Activated naive CD8-positive, alpha-beta T cell treated with anti-CD3 and anti-CD28 coated beads, Interleukin-2, amount 10 ng/mL, durations not matched to agents 7 days and 5 days (primary cell): ENCODE measurements at regions not wholly inside any gene's neighbourhood (a gene's known extent, or its start where the extent isn't known, plus 50 kb on each side); places are given as distances from the start of the nearest gene placed in this dataset.
"Not testable (repeated sequence)": the region's sequence is repeated elsewhere in the genome, so short reads cannot be mapped to it uniquely, and the experiment has no call there.

ENCODE experiments used
- ATAC-seq: fragments of 150-1000 bp; cut with Tn5 transposase; one replicate; pipeline ENCODE4 v1.10.0; 2021; ENCODE audit warnings: low read depth, moderate library complexity
- POLR2A ChIA-PET: fragments of 350-600 bp; sonication (Branson Sonifier 250); formaldehyde crosslinking; loops from one replicate; lab custom pipeline; 2021; ENCODE audit warnings: antibody characterized with exemption; lab: Charles Lee
- DNase-seq: peaks from one replicate; pipeline ENCODE4 v3.0.0; 2021
- H3K27ac Mint-ChIP-seq: one replicate; pipeline ENCODE4 v1.8.0; 2022; ENCODE audit warnings: mild to moderate bottlenecking, mixed read lengths
- H3K27me3 Mint-ChIP-seq: one replicate; pipeline ENCODE4 v1.8.0; 2022; ENCODE audit warnings: mild to moderate bottlenecking, moderate library complexity, mixed read lengths
- H3K36me3 Mint-ChIP-seq: one replicate; pipeline ENCODE4 v1.8.0; 2021; ENCODE audit warnings: mild to moderate bottlenecking, mixed read lengths
- H3K4me1 Mint-ChIP-seq: one replicate; pipeline ENCODE4 v1.8.0; 2021; ENCODE audit warnings: mixed read lengths
- H3K4me3 Mint-ChIP-seq: one replicate; pipeline ENCODE4 v1.8.0; 2022; ENCODE audit warnings: mild to moderate bottlenecking, moderate library complexity, mixed read lengths
- H3K9me3 Mint-ChIP-seq: one replicate; pipeline ENCODE4 v1.8.0; 2021; ENCODE audit warnings: mixed read lengths

GRCh38 chr7:75201606-75202079 is 109.3 kb downstream of the GTF2IRD2B start:
- DNase-seq, H3K27ac Mint-ChIP-seq, H3K27me3 Mint-ChIP-seq, POLR2A ChIA-PET, ATAC-seq, H3K36me3 Mint-ChIP-seq, H3K4me3 Mint-ChIP-seq, H3K4me1 Mint-ChIP-seq, H3K9me3 Mint-ChIP-seq: not testable (repeated sequence)

GRCh38 chr7:75205367-75206085 is 113.1 kb downstream of the GTF2IRD2B start:
- H3K4me1 Mint-ChIP-seq, DNase-seq, H3K9me3 Mint-ChIP-seq, H3K4me3 Mint-ChIP-seq, POLR2A ChIA-PET, ATAC-seq, H3K36me3 Mint-ChIP-seq, H3K27ac Mint-ChIP-seq, H3K27me3 Mint-ChIP-seq: not testable (repeated sequence)

- H3K27me3 Mint-ChIP-seq, ATAC-seq, H3K9me3 Mint-ChIP-seq: not testable (repeated sequence)
These were observed 123.1 kb downstream of the GTF2IRD2B start for GRCh38 chr7:75215460-75215859.

GRCh38 chr7:75216963-75217362 is 124.6 kb downstream of the GTF2IRD2B start:
- H3K4me3 Mint-ChIP-seq, H3K9me3 Mint-ChIP-seq, ATAC-seq, H3K27ac Mint-ChIP-seq, H3K36me3 Mint-ChIP-seq, POLR2A ChIA-PET, H3K4me1 Mint-ChIP-seq, H3K27me3 Mint-ChIP-seq, DNase-seq: not testable (repeated sequence)

More at GRCh38 chr7:75215460-75215859, 123.1 kb downstream of the GTF2IRD2B start:
- H3K4me1 Mint-ChIP-seq, POLR2A ChIA-PET, H3K4me3 Mint-ChIP-seq, DNase-seq, H3K27ac Mint-ChIP-seq, H3K36me3 Mint-ChIP-seq: not testable (repeated sequence)

GRCh38 chr7:75226102-75226501 is 133.7 kb downstream of the GTF2IRD2B start:
- H3K36me3 Mint-ChIP-seq, H3K4me3 Mint-ChIP-seq, DNase-seq, H3K9me3 Mint-ChIP-seq, POLR2A ChIA-PET, H3K4me1 Mint-ChIP-seq, H3K27me3 Mint-ChIP-seq, ATAC-seq, H3K27ac Mint-ChIP-seq: not testable (repeated sequence)

- not testable (repeated sequence) for ATAC-seq, DNase-seq
These were observed 137.2 kb downstream of the GTF2IRD2B start for GRCh38 chr7:75229558-75229957.

GRCh38 chr7:75230558-75230957 is 138.2 kb downstream of the GTF2IRD2B start:
- H3K4me3 Mint-ChIP-seq, H3K9me3 Mint-ChIP-seq, POLR2A ChIA-PET, H3K27me3 Mint-ChIP-seq, ATAC-seq, H3K4me1 Mint-ChIP-seq, DNase-seq, H3K27ac Mint-ChIP-seq, H3K36me3 Mint-ChIP-seq: not testable (repeated sequence)

More at GRCh38 chr7:75229558-75229957, 137.2 kb downstream of the GTF2IRD2B start:
- H3K36me3 Mint-ChIP-seq, H3K27ac Mint-ChIP-seq, H3K9me3 Mint-ChIP-seq, H3K4me3 Mint-ChIP-seq, H3K4me1 Mint-ChIP-seq, POLR2A ChIA-PET, H3K27me3 Mint-ChIP-seq: not testable (repeated sequence)

- DNase-seq, POLR2A ChIA-PET, H3K27me3 Mint-ChIP-seq, H3K4me1 Mint-ChIP-seq, H3K4me3 Mint-ChIP-seq, ATAC-seq, H3K36me3 Mint-ChIP-seq, H3K27ac Mint-ChIP-seq, H3K9me3 Mint-ChIP-seq: not testable (repeated sequence)
These were observed 142.9 kb downstream of the GTF2IRD2B start for GRCh38 chr7:75235092-75235826.

- H3K27ac Mint-ChIP-seq, H3K4me1 Mint-ChIP-seq, ATAC-seq, POLR2A ChIA-PET, H3K36me3 Mint-ChIP-seq, DNase-seq, H3K4me3 Mint-ChIP-seq, H3K27me3 Mint-ChIP-seq, H3K9me3 Mint-ChIP-seq: not testable (repeated sequence)
These were observed 143.4 kb downstream of the GTF2IRD2B start for GRCh38 chr7:75235827-75236167.

GRCh38 chr7:75237255-75238187 is 145.1 kb downstream of the GTF2IRD2B start:
- H3K36me3 Mint-ChIP-seq, DNase-seq, H3K27ac Mint-ChIP-seq, POLR2A ChIA-PET, H3K9me3 Mint-ChIP-seq, H3K4me3 Mint-ChIP-seq, H3K27me3 Mint-ChIP-seq, H3K4me1 Mint-ChIP-seq: not testable (repeated sequence)
- ATAC-seq, result peak; percentile 89

- ATAC-seq, H3K27me3 Mint-ChIP-seq, H3K27ac Mint-ChIP-seq, DNase-seq, H3K9me3 Mint-ChIP-seq, POLR2A ChIA-PET, H3K36me3 Mint-ChIP-seq, H3K4me1 Mint-ChIP-seq, H3K4me3 Mint-ChIP-seq: not testable (repeated sequence)
These were observed 145.9 kb downstream of the GTF2IRD2B start for GRCh38 chr7:75238309-75238708.

- H3K27ac Mint-ChIP-seq, ATAC-seq, H3K4me3 Mint-ChIP-seq, POLR2A ChIA-PET, H3K4me1 Mint-ChIP-seq, H3K9me3 Mint-ChIP-seq, H3K27me3 Mint-ChIP-seq, DNase-seq, H3K36me3 Mint-ChIP-seq: not testable (repeated sequence)
These were observed 151.2 kb downstream of the GTF2IRD2B start for GRCh38 chr7:75243638-75244037.

GRCh38 chr7:75248216-75248615 is 147.2 kb upstream of the TRIM73 start:
- H3K4me1 Mint-ChIP-seq, H3K9me3 Mint-ChIP-seq, H3K36me3 Mint-ChIP-seq, ATAC-seq, H3K4me3 Mint-ChIP-seq, H3K27me3 Mint-ChIP-seq, H3K27ac Mint-ChIP-seq, POLR2A ChIA-PET, DNase-seq: not testable (repeated sequence)
